Mucosa of descending colon (tissue), 3 donors: ENCODE measurements at regions not wholly inside any gene's neighbourhood (a gene's known extent, or its start where the extent isn't known, plus 50 kb on each side); places are given as distances from the start of the nearest gene placed in this dataset.
"Not testable (repeated sequence)": the region's sequence is repeated elsewhere in the genome, so short reads cannot be mapped to it uniquely, and the experiment has no call there.

Experiments
- ATAC-seq: fragments of 200-7000 bp; cut with Tn5 transposase; one replicate; pipeline ENCODE4 v1.9.1; 2020; ENCODE audit warnings: mild to moderate bottlenecking, moderate library complexity
- DNase-seq, 3 donors: peaks; one replicate each; pipeline ENCODE4 v3.0.0-alpha.2; 2020
- H3K36me3 ChIP-seq: fragments of 200-600 bp; one replicate; pipeline ENCODE4 v1.8.0; 2021; ENCODE audit warnings: low read depth, mild to moderate bottlenecking
- H3K4me1 ChIP-seq: fragments of 200-600 bp; one replicate; pipeline ENCODE4 v1.8.0; 2021; ENCODE audit warnings: low read depth, mild to moderate bottlenecking
- H3K4me3 ChIP-seq: fragments of 200-600 bp; one replicate; pipeline ENCODE4 v1.8.0; 2021; ENCODE audit warnings: mild to moderate bottlenecking
- H3K9me3 ChIP-seq: fragments of 200-600 bp; one replicate; pipeline ENCODE4 v1.8.0; 2021; ENCODE audit warnings: mild to moderate bottlenecking
- intact Hi-C, 2 donors: fragments of 100-400 bp; cut with DNase I in 1 of 2; cut with micrococcal nuclease in 1 of 2; formaldehyde crosslinking; loops; one replicate each; pipeline versions ENCODE4 v1.11.0 to v1.11.1; 2022; cut with DNase I, micrococcal nuclease
- TF ChIP-seq, protein P1 (sequence below): fragments of 200-600 bp; IDR thresholded peaks from one replicate; pipeline ENCODE4 v1.8.0; 2022; ENCODE audit warnings: antibody characterized with exemption, mild to moderate bottlenecking
- donor health status: DM: no; HTN: no; CAD: no; lungs with moderate emphysema.
- donor health status: DM: no; HTN: no; CAD: no.
- donor health status: DM: no; HTN: yes; CAD: no.

DNA sequence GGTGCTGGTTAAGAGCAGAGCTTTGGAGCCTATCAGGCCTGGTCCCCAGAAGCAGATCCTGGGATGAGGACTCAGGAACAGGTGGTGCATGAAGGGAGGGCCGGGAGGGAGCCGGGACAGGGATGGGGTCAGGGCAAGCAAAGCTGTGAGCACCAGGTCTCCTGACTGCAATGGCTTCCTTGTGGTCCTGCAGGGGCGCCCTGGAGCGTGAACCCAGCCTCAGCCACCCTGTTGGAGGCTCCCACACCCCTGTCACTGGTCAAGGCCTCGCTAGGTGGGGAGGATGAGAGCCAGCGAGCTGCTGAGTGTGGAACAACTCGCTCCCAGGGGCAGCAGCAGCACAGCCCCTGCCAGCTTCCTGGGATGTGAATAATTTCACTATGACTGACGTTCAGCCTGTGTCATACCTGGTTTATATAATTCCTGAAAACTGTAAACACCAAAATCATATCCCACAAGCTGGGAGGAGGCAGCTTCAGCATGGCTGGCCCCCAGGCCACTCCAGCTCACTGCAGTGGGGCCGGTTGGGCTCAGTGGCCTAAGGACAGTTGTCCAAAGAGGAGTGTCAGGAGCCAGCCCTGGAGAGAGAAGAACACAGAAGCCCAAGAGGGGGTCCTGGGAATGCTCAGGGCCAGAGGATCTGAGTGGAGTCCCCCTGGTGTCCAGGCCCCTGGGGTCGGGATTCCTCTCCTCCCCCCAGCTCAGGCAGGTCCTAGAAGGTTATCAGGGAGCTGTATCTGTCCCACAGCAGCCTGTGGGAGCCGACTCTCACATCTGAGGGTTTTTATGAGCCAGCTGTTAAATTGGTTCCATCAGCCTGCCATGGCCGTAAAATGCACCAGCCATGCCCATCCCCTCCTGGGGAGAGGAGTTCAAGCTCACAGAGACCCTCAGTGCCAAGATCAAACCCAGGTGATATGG, 272.9 kb downstream of the ADGRD1 start:
- Histone ChIP-seq H3K9me3 (no peaks in the 10 kb centered on the region), H3K4me1 (peaks cover 4% of the 10 kb centered on the region), H3K36me3 (no peaks in the 10 kb centered on the region), H3K4me3 (no peak overlapping the region)
- ATAC-seq (no peak), DNase-seq (no peak)
- intact Hi-C loops: no loop called here
- TF ChIP-seq, protein P1, sequence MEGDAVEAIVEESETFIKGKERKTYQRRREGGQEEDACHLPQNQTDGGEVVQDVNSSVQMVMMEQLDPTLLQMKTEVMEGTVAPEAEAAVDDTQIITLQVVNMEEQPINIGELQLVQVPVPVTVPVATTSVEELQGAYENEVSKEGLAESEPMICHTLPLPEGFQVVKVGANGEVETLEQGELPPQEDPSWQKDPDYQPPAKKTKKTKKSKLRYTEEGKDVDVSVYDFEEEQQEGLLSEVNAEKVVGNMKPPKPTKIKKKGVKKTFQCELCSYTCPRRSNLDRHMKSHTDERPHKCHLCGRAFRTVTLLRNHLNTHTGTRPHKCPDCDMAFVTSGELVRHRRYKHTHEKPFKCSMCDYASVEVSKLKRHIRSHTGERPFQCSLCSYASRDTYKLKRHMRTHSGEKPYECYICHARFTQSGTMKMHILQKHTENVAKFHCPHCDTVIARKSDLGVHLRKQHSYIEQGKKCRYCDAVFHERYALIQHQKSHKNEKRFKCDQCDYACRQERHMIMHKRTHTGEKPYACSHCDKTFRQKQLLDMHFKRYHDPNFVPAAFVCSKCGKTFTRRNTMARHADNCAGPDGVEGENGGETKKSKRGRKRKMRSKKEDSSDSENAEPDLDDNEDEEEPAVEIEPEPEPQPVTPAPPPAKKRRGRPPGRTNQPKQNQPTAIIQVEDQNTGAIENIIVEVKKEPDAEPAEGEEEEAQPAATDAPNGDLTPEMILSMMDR: no peak

DNA sequence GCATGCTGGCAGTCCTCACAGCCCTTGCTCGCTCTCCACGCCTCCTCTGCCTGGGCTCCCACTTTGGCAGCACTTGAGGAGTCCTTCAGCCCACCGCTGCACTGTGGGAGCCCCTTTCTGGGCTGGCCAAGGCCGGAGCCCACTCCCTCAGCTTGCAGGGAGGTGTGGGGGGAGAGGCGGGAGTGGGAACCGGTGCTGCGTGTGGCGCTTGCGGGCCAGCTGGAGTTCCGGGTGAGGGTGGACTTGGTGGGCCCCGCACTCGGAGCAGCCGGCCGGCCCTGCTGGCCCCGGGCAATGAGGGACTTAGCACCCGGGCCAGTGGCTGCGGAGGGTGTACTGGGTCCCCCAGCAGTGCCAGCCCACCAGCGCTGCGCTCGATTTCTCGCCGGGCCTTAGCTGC, 273.9 kb downstream of the ADGRD1 start:
- intact Hi-C loops, H3K36me3 ChIP-seq, H3K4me3 ChIP-seq, H3K9me3 ChIP-seq, H3K4me1 ChIP-seq, ATAC-seq, DNase-seq: not testable (repeated sequence)

DNA sequence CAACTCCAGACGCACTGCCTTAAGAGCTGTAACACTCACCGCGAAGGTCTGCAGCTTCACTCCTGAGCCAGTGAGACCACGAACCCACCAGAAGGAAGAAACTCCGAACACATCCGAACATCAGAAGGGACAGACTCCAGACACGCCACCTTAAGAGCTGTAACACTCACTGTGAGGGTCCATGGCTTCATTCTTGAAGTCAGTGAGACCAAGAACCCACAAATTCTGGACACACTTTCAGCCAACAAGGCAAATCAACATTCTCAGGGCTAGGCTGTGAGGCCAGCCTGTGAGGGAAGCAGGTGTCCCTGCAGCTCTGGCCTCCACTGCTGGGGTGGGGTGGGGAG, 275.3 kb downstream of the ADGRD1 start:
- ATAC-seq, H3K36me3 ChIP-seq, intact Hi-C loops, H3K4me1 ChIP-seq, H3K4me3 ChIP-seq, DNase-seq, H3K9me3 ChIP-seq: not testable (repeated sequence)

DNA sequence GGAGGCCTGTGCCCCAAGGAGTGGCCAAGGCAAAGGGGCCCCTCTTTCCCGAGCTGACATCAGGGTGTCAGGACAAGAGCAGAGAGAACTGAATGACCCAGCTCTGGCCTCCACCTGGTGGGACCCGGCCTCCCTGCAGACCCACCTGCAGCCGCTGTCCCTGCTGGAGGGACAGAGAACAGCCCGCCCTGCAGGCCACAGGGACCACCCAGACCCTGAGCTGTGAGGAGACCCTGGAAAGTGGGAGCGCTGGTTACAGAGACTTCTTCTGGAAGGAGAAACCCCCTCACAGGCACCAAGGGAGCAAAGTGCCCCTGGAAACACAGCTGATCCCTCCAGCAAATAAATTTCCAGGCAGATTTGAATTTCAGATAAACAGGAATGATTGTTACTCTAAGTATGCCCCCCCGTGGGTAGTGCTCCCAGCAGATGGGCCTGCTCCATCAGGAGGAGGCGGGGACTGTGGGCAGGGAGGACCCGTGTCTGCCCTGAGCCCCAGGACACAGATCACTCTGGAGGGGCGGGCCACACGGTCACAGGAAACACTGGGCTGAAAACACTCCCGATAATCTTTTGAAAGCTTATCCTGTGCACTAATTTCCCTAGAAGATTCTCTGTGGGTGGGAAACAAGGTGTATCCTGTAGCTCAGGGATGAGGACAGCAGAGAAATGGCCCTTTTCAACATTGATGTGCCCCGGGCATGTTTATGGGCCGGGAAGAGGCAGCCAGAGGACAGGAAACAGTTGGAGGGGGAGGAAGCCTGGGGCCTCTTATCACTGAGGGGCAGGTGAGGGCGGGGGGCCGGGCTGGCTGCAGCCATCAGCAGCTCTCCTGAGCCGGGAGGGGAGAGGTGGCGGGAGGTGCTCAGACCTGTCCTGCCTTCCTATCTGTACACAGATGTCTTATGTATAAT, 276.0 kb downstream of the ADGRD1 start:
- DNase-seq (no peak), ATAC-seq (peak; percentile 17)
- Histone ChIP-seq H3K36me3 (no peaks in the 10 kb centered on the region), H3K4me1 (no peaks in the 10 kb centered on the region), H3K9me3 (no peaks in the 10 kb centered on the region), H3K4me3 (no peak overlapping the region)
- intact Hi-C loops: no loop called here
- TF ChIP-seq, protein P1: no peak

DNA sequence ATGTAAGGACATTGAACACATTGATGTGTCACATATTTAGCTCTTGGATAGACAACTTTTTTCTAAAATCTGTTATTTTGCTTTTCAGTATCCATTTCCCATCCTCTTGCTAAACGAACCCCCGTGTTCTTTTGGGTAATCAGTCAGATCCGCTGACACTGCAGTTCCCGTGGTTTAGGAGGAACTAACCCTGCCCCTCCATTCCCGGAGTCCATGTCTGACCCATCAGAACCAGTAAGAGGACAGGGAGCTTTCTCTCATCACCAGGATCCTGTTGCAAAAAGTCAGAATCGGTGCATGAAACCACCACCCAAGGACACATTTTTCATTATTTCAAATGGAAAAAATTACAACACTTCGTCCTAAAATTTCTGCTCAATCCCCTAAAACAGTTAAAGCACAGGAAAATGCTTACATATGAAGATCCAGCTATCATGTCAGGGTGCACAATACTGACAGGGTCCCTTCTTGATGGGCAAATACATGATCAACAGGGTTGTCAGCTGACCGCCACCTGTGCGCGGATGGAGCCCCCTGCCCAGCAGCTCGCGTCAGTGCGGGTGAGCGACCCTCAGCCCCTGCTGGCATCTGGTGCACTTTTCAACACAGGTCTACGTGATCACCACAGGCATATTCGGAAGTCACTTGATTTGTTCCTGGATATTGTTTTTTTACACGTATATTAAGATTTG, 276.8 kb downstream of the ADGRD1 start:
- Histone ChIP-seq H3K4me3 (no peak overlapping the region), H3K36me3 (no peaks in the 10 kb centered on the region), H3K9me3 (no peaks in the 10 kb centered on the region), H3K4me1 (no peaks in the 10 kb centered on the region)
- no peak for DNase-seq
- TF ChIP-seq, protein P1: no peak
- intact Hi-C loops: no loop called here
- ATAC-seq: no peak

DNA sequence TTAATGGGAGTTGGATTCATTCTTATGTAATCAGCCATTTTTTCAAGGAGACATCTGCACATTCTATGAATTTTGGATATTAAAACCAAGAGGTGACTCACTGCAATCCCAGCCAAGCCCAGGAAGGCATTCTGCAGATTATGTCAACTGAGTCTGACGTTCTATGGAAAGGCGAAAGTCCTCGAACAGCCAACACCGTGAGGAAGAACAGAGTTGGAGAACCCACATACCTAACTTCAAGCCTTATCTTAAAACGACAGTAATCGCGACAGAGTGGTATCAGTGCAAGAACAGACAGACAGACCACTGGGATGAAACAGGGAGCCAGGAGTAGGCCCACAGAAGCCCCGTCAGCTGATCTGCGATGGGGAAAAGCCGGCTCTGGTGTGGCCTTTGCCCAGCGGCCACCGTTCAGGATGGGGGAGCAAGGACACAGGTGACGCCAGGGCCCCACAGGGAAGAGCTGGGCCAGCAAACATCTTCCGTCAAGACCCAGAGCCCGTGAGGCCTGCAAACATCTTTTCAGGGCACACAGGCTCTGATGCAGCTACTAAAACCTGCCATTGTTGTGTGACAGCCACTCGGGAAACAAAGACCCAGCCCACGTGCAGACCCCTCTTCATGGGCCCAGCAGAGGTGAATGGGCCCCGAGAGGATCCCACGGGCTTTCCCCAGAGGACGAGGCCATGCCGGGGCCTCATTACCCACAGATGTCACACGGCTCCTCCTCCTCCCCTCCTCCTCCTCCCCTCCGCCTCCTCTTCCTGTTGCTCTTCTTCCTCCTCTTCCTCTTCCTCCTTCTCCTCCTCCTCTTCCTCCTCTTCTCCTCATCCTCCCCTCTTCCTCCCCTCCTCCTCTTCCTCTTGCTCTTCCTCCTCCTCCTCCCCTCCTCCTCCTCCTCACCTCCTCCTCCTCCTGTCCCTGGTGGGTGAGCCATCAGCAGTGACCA, 277.6 kb downstream of the ADGRD1 start:
- no peaks in the 10 kb centered on the region for H3K4me1 ChIP-seq
- no peaks in the 10 kb centered on the region for H3K9me3 ChIP-seq
- intact Hi-C loops: no loop called here
- no peak overlapping the region for H3K4me3 ChIP-seq
- H3K36me3 ChIP-seq: no peaks in the 10 kb centered on the region
- ATAC-seq (no peak), DNase-seq (no peak)
- TF ChIP-seq, protein P1: no peak
